ENCODE measurements at regions not wholly inside any gene's neighbourhood (a gene's known extent, or its start where the extent isn't known, plus 50 kb on each side); places are given as distances from the start of the nearest gene placed in this dataset.

GRCh38 chr14:75372260-75372659 is 55.6 kb upstream of the JDP2 start:
- TF ChIP-seq POLR2A (IDR thresholded peaks at IDR 0.05; ENCODE audit: low read depth), result no peak
- TF ChIP-seq EP300 (IDR thresholded peaks at IDR 0.05), result no peak
- TF ChIP-seq CTCF (IDR thresholded peaks at IDR 0.05), result no peak
- no peak for TF ChIP-seq POLR2AphosphoS5 (IDR thresholded peaks at IDR 0.05)
- Histone ChIP-seq H3K27me3 (no peaks in the 10 kb centered on the region), H3K4me1 (peaks cover 0 to 7% (median 5%) of the 10 kb centered on the region in 4 donors), H3K9me3 (no peaks in the 10 kb centered on the region), H3K4me3 (no peak overlapping the region), H3K36me3 (no peaks in the 10 kb centered on the region), H3K27ac (replicated peaks in 1 of 4) (no peak overlapping the region)
- peak; percentile 26 for DNase-seq (ENCODE audit: extremely low spot score)
- 42% methylated on average over 5 of the region's 5 CpGs for WGBS
- intact Hi-C loops (cut with DNase I), result no loop called here

- H3K27ac ChIP-seq (replicated peaks in 1 of 4), result no peak overlapping the region
- H3K9me3 ChIP-seq, result no peaks in the 10 kb centered on the region
- H3K36me3 ChIP-seq, result no peaks in the 10 kb centered on the region
- peaks cover 0 to 7% (median 5%) of the 10 kb centered on the region in 4 donors for H3K4me1 ChIP-seq
- H3K27me3 ChIP-seq, result no peaks in the 10 kb centered on the region
- no peak overlapping the region for H3K4me3 ChIP-seq
- peak; percentile 47 for DNase-seq (ENCODE audit: extremely low spot score)
- intact Hi-C loops (cut with DNase I), result no loop called here
- WGBS, result 63% methylated on average over 3 of the region's 3 CpGs
- TF ChIP-seq POLR2A (IDR thresholded peaks at IDR 0.05; ENCODE audit: low read depth) (no peak), POLR2AphosphoS5 (IDR thresholded peaks at IDR 0.05) (no peak), EP300 (IDR thresholded peaks at IDR 0.05) (no peak), CTCF (IDR thresholded peaks at IDR 0.05) (no peak)
Measured at GRCh38 chr14:75373133-75373532, 54.7 kb upstream of the JDP2 start.

GRCh38 chr14:75373616-75374015 is 54.2 kb upstream of the JDP2 start:
- H3K4me3 ChIP-seq, result no peak overlapping the region
- no peaks in the 10 kb centered on the region for H3K36me3 ChIP-seq
- DNase-seq (ENCODE audit: extremely low spot score), result peak; percentile 62
- no peaks in the 10 kb centered on the region for H3K9me3 ChIP-seq
- intact Hi-C loops (cut with DNase I), result no loop called here
- WGBS, result no CpG with 5 or more reads among the region's 1 CpG
- TF ChIP-seq EP300 (IDR thresholded peaks at IDR 0.05), result no peak
- TF ChIP-seq POLR2AphosphoS5 (IDR thresholded peaks at IDR 0.05), result no peak
- no peak for TF ChIP-seq CTCF (IDR thresholded peaks at IDR 0.05)
- TF ChIP-seq POLR2A (IDR thresholded peaks at IDR 0.05; ENCODE audit: low read depth), result no peak
- no peak overlapping the region for H3K27ac ChIP-seq (replicated peaks in 1 of 4)
- H3K27me3 ChIP-seq, result no peaks in the 10 kb centered on the region
- peaks cover 0 to 7% (median 5%) of the 10 kb centered on the region in 4 donors for H3K4me1 ChIP-seq

GRCh38 chr14:75374911-75375310 is 52.9 kb upstream of the JDP2 start:
- Histone ChIP-seq H3K27me3 (no peaks in the 10 kb centered on the region), H3K9me3 (no peaks in the 10 kb centered on the region), H3K4me1 (peaks cover 0 to 7% (median 5%) of the 10 kb centered on the region in 4 donors), H3K36me3 (no peaks in the 10 kb centered on the region), H3K27ac (replicated peaks in 1 of 4) (no peak overlapping the region), H3K4me3 (no peak overlapping the region)
- intact Hi-C loops (cut with DNase I), result no loop called here
- TF ChIP-seq EP300 (IDR thresholded peaks at IDR 0.05) (no peak), POLR2AphosphoS5 (IDR thresholded peaks at IDR 0.05) (no peak), POLR2A (IDR thresholded peaks at IDR 0.05; ENCODE audit: low read depth) (no peak), CTCF (IDR thresholded peaks at IDR 0.05) (no peak)
- 64% methylated on average over 1 of the region's 1 CpG for WGBS
- no peak for DNase-seq (ENCODE audit: extremely low spot score)

GRCh38 chr14:75375983-75376382 is 51.8 kb upstream of the JDP2 start:
- H3K36me3 ChIP-seq, result no peaks in the 10 kb centered on the region
- TF ChIP-seq CTCF (IDR thresholded peaks at IDR 0.05), result no peak
- TF ChIP-seq POLR2A (IDR thresholded peaks at IDR 0.05; ENCODE audit: low read depth), result no peak
- TF ChIP-seq POLR2AphosphoS5 (IDR thresholded peaks at IDR 0.05), result no peak
- TF ChIP-seq EP300 (IDR thresholded peaks at IDR 0.05), result no peak
- WGBS, result 94% methylated on average over 3 of the region's 3 CpGs
- H3K4me3 ChIP-seq, result no peak overlapping the region
- H3K4me1 ChIP-seq, result peaks cover 0 to 7% (median 5%) of the 10 kb centered on the region in 4 donors
- H3K9me3 ChIP-seq, result no peaks in the 10 kb centered on the region
- peak; percentile 89 for DNase-seq (ENCODE audit: extremely low spot score)
- intact Hi-C loops (cut with DNase I), result no loop called here
- no peaks in the 10 kb centered on the region for H3K27me3 ChIP-seq
- H3K27ac ChIP-seq (replicated peaks in 1 of 4), result no peak overlapping the region

Measured in esophagus muscularis mucosa (tissue), 4 donors.